ENCODE measurements at regions not wholly inside any gene's neighbourhood (a gene's known extent, or its start where the extent isn't known, plus 50 kb on each side); places are given as distances from the start of the nearest gene placed in this dataset.

- DNase-seq: no peak
Measured at GRCh38 chr7:91323626-91324158, 59.5 kb downstream of the FZD1 start.

GRCh38 chr7:91324663-91325062 lies 60.4 kb downstream of the FZD1 start:
- no peak for DNase-seq

DNA sequence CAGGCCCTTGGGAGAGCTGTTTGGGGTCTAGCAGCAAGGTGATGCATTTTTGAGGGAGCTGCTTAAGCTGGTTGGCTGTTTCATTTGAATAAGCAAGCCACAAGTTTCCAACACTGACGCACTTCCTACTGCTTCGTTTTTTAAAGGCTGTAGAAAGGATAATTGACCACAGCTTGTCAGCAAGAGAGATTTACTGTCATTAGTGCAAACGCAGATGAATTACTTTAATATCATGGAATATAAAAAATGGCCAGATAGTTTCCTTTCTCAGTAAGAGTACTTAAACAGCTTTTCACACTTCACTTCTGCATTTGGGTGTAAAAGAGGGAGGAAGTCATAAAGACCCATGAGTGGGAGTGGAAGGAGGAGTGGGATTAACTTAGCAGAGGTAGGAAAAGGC lies 61.5 kb downstream of the FZD1 start:
- peak; percentile 73 for DNase-seq

DNA sequence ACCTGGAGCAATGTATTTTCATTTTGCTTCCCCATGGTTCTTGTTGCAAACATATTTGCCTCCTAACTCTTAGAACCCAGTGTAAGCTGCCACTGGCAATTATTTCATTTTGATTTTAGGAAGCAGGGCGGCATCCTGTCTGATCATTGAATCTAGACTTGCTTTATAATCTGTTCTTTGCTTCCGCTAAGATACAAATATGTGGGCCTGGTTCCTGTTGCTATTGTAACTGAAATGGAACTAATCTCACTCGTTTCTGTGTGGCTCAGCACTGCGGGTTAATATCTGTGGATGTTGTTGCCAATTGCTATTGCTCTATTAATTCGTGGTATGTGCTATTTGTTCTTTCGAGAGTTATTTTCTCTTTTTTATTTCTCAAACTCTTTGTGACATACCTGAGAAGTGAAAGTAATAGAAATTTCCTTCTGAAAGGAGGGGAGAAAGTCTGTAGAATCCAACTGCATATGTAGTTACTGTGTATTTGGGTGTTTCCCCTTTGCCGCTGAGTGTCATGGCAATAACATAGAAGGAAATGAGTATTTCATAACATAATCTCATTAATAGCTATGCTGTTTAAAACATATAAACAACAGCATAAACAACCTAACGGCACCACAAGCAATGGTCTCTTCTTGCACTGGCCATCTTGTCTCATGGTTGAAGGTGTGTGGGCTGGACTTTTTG lies 62.4 kb downstream of the FZD1 start:
- DNase-seq: no peak

DNA sequence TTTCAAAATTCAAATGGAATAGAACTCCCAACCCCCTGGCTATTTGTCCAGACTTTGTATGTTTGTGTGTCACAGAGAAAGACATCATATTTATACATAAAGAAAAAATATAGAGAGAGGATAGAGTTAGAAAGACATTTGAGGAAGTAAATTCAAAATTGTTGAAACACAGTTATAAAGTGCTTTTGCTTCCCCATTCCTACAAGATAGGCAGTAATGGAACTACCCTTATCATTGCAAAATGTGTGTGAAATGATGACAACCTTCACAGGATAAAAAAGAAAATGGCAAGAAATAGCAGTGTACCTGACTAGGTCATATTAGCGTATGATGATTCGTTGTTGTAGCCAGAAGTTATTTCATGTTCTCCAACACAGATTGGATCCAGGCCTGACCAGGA lies 63.1 kb downstream of the FZD1 start:
- no peak for DNase-seq

DNA sequence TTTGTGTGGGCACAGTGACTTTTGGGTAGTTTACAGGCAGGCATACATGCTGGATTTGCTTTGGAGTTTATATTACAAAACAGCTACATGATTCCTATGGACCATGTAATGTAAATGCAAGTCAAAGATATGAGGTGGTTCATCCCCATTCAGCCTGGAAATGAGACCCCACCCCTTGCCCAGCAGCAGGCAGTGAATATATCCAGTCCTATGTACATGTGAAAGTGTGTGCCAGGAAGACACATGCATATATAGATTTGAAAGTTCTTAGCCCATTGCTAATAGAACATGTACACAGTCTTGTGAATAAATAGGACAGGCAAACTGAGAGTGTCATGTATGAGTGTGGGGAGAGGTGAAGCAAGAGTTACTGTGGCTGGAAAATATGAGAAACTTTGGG lies 65.3 kb downstream of the FZD1 start:
- no peak for DNase-seq

DNA sequence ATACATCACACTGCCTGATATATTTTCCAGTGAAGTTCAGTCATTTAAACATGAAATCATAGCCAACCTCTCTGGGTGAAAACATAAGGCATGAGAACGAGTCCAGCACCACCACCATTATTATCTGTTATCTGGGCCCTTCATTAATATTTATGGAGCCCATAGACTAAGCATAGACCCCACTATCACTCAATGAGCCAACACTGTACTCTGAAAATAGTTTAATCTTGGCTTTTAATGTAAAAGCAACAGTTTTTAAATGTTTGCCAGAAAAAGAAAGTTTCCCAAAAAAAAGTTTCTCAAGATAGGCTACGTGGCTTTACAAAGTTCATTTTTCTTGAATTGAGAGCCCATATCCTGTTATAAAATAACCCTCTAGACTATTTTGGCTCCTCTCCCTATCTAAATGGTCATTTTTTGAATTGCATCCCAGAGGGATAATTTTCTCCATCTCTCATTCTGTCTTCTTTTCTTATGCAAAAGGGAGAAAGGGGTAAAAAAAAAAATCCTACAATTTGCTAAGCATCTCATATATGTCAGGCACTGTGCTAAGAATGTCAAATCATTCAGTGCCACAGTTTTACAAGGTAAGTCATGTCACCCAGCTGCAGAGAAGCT lies 66.1 kb downstream of the FZD1 start:
- no peak for DNase-seq

DNA sequence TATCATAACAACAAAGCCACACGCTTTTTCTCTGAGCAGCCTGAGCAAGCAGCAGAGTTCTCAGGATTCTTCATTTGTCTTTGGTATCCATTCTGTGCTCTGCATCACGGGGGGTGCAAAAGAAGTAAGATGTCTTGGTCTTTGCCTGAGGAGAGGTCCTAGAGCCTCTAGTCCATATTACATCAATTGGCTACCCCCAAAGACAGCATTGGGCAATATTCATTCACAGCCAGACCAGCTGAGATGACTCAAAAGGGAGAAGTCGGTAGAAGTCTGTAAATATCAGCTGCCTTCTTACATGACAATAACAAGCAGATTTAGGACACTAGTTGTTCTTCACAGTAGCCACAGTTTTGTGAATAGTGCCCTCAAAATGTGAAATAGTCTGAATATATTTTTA lies 66.6 kb downstream of the FZD1 start:
- no peak for DNase-seq

DNA sequence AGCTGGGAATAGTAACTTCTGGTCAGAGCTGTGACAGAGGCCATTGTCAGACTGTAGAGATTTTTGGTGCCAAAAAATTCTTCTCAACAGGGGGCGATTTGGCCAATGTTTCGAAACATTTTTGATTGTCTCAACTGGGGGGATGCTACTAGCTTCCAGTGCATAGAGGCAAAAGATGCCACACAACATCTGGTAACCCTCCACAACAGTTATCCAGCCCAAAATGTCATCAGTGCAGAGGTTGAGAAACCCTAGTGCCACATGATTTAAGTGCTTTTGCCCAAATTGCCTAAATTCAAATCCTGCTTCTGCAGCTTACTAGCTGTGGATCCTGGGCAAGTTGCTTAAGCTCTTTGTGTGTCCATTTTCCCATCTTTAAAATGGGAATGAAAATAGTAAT lies 71.9 kb downstream of the FZD1 start:
- no peak for DNase-seq

DNA sequence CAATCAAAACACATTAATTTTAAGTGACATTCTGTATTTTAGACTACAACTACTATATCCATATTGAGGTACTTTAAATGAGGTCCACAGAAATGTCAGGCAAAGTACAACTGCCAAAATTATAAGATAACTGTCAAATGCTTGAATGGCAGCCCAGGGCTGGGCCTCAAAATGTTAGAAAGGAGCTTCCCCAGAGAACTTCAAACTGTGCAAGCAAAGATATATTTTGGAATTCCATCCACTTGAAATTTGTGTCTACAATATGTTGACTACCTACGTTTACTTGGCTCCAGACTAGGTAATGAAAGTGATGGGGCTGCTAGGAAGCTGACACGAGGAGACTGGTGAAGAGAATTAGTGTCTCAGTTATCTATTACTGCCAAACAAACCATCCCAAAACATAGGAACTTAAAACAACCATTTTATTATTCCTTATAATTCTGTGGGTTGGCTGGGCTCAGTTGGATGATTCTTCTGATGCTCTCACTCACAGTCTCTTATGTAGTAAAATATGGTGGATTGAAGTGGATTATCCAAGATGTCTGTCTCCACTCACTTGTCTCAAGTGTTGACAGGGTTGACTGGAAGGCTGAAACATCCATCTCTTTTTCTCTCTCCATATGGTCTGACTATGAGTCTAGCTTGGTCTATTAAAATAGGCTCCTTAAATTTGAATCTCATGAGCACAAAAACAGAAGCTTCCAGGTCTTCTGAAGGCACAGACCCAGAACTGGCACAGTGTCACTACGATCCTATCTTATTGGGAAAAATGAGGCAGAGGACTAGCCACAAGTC lies 74.2 kb downstream of the FZD1 start:
- no peak for DNase-seq

GRCh38 chr7:91342346-91342745 lies 78.1 kb downstream of the FZD1 start:
- DNase-seq: no peak

DNA sequence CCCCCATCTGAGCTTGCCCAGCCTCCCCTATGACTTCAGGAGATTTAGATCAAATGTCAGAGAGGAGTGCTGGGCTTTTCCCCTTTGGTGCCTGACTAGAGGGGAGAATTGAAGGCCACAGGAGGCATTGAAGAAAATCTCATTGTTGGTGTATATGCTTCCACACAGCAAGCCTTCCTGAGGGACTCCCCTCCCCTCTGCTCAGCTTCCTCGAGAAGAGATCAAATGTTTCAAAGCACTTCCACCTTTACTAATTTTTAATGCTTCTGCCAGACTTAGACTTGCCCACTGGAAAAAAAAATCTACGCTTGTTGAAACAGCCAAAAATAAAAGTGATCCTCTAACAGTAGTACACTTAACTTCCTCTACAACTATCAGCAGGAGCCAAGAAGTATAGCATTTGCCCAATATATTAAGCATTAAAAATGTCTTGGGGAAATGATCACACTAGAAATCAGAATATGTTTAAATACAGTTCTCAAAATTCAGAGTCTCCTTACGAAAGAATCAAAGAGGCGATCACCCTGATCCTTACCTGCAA lies 79.3 kb downstream of the FZD1 start:
- DNase-seq: no peak

GRCh38 chr7:91343996-91344629 lies 79.9 kb downstream of the FZD1 start:
- DNase-seq: no peak

GRCh38 chr7:91344911-91345310 lies 80.7 kb downstream of the FZD1 start:
- no peak for DNase-seq

- DNase-seq: no peak
Measured at GRCh38 chr7:91345449-91345848, 81.2 kb downstream of the FZD1 start.

DNA sequence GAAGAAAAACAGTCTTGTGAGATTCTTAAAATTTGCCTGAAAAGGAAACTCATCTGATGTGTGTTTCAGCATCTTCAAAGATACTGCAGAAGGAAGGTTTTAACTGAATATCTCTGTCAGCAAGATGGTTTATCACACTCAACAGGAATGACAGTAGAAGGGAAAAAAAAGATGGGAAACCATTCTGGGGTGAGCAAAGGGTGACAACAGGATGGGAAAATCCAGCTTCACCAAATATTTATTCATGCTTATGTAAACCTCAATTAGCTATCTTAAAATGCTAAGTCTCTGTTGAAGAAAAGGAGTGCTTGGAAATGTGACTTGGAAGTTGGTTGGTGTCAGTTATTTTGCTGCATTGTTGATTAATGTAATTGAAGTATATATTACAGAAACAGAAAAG lies 82.2 kb downstream of the FZD1 start:
- DNase-seq: no peak

- peak; percentile 51 for DNase-seq
Measured at GRCh38 chr7:91347290-91347689, 83.1 kb downstream of the FZD1 start.

GRCh38 chr7:91348711-91349110 lies 84.5 kb downstream of the FZD1 start:
- DNase-seq: peak; percentile 86

- peak; percentile 29 for DNase-seq
Measured at GRCh38 chr7:91351374-91351773, 87.1 kb downstream of the FZD1 start.

DNA sequence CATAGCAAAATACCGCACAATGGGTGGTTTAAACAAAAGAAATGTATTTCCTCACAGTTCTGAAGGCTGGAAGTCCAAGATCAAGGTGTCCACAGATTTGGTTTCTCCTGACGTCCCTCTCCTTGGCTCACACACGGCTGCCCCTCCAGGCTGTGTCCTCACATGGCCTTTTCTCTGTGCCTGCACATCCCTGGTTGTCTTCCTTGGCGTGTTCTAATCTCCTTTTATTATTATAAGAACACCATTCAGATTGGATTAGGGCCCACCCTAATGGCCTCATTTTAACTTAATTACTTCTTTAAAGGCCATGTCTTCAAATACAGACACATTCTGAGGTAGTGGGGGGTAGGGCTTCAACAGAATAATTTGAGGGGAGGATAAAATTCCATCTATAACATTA lies 87.9 kb downstream of the FZD1 start:
- DNase-seq: no peak

- DNase-seq: peak; percentile 55
Measured at GRCh38 chr7:91353848-91354247, 89.6 kb downstream of the FZD1 start.

GRCh38 chr7:91355695-91356435 lies 91.6 kb downstream of the FZD1 start:
- no peak for DNase-seq

All from fibroblast of skin of scalp (primary cell).